SJCRH30 (cell line): ENCODE measurements at regions not wholly inside any gene's neighbourhood (a gene's known extent, or its start where the extent isn't known, plus 50 kb on each side); places are given as distances from the start of the nearest gene placed in this dataset.
A peak's percentile ranks its signal among the peaks of the same experiment; 100 is the strongest.

Source experiments
- DNase-seq, 2 experiments: peaks; one replicate each; pipeline ENCODE4 v3.0.0-alpha.2; 2015 to 2020
- H3K27ac ChIP-seq: fragments of 250-450 bp; sonication (Bioruptor Pico); 2 replicates; pipeline ENCODE4 v1.5.1; 2020; ENCODE audit warnings: mild to moderate bottlenecking, moderate library complexity
- H3K27me3 ChIP-seq: fragments of 250-450 bp; sonication (Bioruptor Pico); 2 replicates; pipeline ENCODE4 v1.5.1; 2020; ENCODE audit warnings: mild to moderate bottlenecking, moderate library complexity
- H3K36me3 ChIP-seq: fragments of 250-450 bp; sonication (Bioruptor Pico); 2 replicates; pipeline ENCODE4 v1.5.1; 2020; ENCODE audit warnings: mild to moderate bottlenecking, moderate library complexity
- H3K4me1 ChIP-seq: fragments of 250-450 bp; sonication (Bioruptor Pico); 2 replicates; pipeline ENCODE4 v1.5.1; 2020; ENCODE audit warnings: mild to moderate bottlenecking, moderate library complexity
- H3K4me3 ChIP-seq: fragments of 250-450 bp; sonication (Bioruptor Pico); 2 replicates; pipeline ENCODE4 v1.5.1; 2020; ENCODE audit warnings: mild to moderate bottlenecking, moderate library complexity
- H3K9me3 ChIP-seq: fragments of 250-450 bp; sonication (Bioruptor Pico); replicated peaks from 2 replicates; pipeline ENCODE4 v1.5.1; 2020; ENCODE audit warnings: mild to moderate bottlenecking, moderate library complexity

DNA sequence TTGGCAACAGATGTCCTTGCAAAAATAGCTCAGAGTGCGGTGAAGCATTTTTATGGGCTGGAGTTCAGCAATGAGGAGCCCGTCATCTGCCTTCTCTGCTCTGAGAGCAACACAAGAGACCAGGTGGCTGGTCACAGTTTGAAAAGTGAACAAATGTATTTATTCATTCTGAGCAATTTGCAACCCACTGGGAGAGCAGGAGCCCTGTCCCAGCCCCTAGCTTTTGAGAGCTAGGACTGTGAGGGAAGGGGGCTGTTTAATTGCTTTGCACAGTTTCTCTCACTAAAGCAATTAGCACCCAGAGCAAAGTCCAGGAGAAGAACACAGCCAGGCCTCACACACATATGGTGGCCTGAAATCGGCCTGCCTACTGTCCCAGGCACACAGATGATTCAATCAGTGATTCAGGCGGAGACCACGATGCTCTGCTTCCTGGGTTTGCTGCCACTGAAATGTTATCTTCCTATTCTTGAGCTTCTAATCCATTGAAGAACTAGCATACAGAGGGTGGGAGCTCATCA is 646.1 kb upstream of the ACVR2A start:
- Histone ChIP-seq H3K9me3 (no peaks in the 10 kb centered on the region), H3K27me3 (no peaks in the 10 kb centered on the region), H3K27ac (peak overlapping the region; percentile 91), H3K36me3 (no peaks in the 10 kb centered on the region), H3K4me1 (peaks cover 25% of the 10 kb centered on the region), H3K4me3 (peak overlapping the region; percentile 35)
- DNase-seq, result peak; percentile 79 to 83

DNA sequence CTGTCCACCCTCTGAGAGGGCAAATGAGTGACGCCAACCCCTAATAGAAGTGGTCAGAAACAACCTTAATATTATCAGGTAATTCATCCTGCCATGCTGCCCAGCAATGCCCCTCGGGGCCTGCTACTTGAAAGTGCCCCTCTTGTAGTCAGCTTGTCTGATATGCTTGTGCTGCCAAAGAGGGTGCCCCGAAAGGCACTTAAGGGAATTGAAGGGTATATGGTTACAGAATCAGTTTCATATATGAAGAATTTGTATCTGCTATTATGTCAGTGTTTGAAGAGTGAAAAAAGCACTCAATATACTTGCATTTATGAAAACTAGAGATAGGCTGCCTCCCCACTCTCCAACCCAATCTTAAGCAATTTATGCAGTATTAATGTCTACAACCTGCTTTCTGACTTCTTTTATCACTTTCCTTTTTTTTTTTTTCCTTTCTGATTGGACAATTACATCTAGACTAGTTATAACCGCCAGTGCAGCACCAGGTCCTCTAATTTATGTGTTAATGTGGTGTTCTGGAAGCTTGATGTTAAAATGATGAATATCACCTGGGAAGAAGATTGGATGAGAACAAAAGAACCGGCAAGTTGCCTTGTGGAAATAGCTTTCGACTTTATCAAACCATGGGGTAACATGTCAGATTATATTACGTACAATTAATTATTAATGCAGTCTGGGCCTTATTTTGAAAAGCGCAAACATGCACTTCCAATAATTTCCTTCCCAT is 646.9 kb upstream of the ACVR2A start:
- H3K4me1 ChIP-seq, result peaks cover 20% of the 10 kb centered on the region
- no peaks in the 10 kb centered on the region for H3K36me3 ChIP-seq
- DNase-seq, result peak; percentile 19 to 44
- no peaks in the 10 kb centered on the region for H3K27me3 ChIP-seq
- no peaks in the 10 kb centered on the region for H3K9me3 ChIP-seq
- peak overlapping the region; percentile 35 for H3K4me3 ChIP-seq
- peak overlapping the region; percentile 91 for H3K27ac ChIP-seq

DNA sequence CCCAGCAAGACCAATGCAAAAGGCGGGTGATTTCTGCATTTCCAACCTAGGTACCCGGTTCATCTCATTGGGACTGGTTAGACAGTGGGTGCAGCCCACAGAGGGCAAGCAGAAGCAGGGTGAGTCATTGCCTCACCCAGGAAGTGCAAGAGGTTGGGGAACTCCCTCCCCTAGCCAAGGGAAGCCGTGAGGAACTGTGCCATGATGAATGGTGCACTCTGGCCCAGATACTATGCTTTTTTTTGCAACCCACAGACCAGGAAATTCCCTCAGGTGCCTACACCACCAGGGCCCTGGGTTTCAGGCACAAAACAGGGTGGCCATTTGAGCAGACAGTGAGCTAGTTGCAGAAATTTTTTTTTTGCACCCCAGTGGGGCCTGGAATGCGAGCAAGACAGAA is 662.6 kb upstream of the ACVR2A start:
- Histone ChIP-seq H3K27me3 (no peaks in the 10 kb centered on the region), H3K36me3 (no peaks in the 10 kb centered on the region), H3K4me1 (no peaks in the 10 kb centered on the region), H3K9me3 (peaks cover 4% of the 10 kb centered on the region; the same call in 1 of the 2 replicates), H3K4me3 (no peak overlapping the region), H3K27ac (no peak overlapping the region)
- DNase-seq, result no peak

DNA sequence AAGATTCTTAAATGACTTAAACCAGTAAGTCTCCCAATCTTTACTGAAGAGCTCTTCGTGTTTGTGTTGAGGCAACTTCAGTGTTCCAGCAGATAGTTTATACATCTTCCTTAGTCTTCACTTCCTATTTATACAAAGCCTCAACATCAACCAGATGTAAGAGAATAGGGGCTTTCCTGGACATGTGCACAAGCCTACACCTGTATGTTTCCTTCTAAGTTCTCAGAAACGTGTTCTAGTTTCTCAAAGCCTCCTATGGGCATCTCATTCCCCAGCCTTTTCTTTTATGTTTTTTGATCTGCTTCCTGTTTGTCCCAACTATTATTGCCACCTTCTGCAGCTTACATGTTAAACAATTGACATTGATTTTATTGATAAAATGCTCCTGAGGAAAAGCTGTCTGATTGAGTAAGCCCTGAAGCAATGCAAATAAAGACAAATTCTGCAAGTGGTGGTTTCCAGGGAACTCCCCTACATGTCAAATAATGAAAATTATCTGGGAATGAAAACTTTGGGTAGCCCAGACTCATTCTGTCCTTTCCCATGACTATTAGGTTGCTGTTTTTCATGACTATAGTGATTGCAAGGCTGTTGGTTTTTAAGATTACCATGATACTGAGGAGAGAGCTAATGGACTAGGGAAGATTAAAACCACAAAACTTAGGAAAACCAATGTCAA is 663.3 kb upstream of the ACVR2A start:
- no peak overlapping the region for H3K27ac ChIP-seq
- no peaks in the 10 kb centered on the region for H3K4me1 ChIP-seq
- H3K4me3 ChIP-seq, result no peak overlapping the region
- DNase-seq, result no peak
- H3K36me3 ChIP-seq, result no peaks in the 10 kb centered on the region
- no peaks in the 10 kb centered on the region for H3K27me3 ChIP-seq
- H3K9me3 ChIP-seq, result peaks cover 4% of the 10 kb centered on the region; the same call in 1 of the 2 replicates

DNA sequence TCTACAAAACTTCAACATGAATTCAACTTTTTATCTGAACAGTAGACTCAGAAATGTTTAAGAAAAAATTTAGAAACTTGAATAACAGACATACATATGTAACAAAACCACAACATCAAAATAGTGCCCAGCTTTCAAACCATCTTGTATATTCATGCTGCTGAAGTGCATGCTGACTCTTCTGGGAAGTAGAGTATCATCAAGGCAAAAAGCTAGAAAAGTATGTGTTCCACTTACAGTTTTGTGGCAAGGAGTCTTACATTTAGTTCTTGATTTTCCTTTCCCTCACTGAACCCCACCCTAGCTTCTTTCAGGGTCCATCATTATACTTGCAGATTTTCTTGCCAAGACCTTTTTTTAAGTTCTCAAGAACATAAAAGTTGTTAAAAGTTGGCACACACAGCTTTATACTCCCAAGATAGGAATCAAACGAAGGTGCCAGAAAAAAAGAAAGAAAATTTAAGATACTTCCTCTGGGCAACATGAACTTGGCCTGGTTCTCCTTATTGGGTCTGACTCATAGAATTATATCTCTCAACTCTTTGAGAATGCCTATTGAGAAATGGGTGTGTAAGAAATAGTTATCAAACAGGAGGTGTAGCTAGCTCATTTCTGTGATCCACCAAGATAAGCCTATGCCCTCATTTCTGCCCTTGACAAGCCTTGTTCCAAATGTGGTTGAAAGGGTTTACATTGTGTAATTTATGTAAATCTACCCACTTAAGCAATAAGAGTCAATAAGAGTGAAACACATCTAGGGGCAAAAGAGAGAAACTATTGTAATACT is 667.6 kb upstream of the ACVR2A start:
- no peak for DNase-seq
- no peak overlapping the region for H3K4me3 ChIP-seq
- no peaks in the 10 kb centered on the region for H3K36me3 ChIP-seq

DNA sequence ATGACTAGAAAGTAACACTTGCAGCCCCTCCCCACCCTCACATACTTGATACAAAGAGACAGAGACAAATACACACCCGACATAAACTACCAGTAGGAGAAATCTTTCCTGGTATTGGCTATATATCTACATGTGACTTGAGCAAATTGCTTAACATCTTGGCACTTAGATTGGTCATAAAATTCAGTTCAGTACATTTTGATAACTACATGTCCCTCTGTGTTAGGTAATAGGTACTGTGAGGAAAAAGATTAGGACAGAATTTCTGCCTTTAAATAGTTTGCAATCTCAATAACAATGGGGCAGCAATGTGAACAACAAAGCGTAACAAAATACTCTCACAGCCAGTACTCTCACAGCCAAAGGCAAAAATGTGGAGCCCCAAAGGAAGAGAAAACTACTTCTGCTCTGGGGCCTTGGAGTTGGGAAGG is 670.0 kb upstream of the ACVR2A start:
- DNase-seq, result no peak
- no peak overlapping the region for H3K4me3 ChIP-seq
- H3K4me1 ChIP-seq, result peaks cover 4% of the 10 kb centered on the region; the same call in 1 of the 2 replicates
- H3K36me3 ChIP-seq, result no peaks in the 10 kb centered on the region
- no peaks in the 10 kb centered on the region for H3K9me3 ChIP-seq
- no peaks in the 10 kb centered on the region for H3K27me3 ChIP-seq
- H3K27ac ChIP-seq, result no peak overlapping the region

More for the DNA sequence above, 667.6 kb upstream of the ACVR2A start:
- H3K27ac ChIP-seq, result no peak overlapping the region
- no peaks in the 10 kb centered on the region for H3K27me3 ChIP-seq
- H3K4me1 ChIP-seq, result peaks cover 3% of the 10 kb centered on the region; the same call in 1 of the 2 replicates
- H3K9me3 ChIP-seq, result no peaks in the 10 kb centered on the region

GRCh38 chr2:147173798-147174197 is 671.0 kb upstream of the ACVR2A start:
- Histone ChIP-seq H3K4me3 (no peak overlapping the region), H3K36me3 (no peaks in the 10 kb centered on the region), H3K27ac (no peak overlapping the region), H3K4me1 (peaks cover 4% of the 10 kb centered on the region; the same call in 1 of the 2 replicates), H3K9me3 (no peaks in the 10 kb centered on the region), H3K27me3 (no peaks in the 10 kb centered on the region)
- no peak for DNase-seq

DNA sequence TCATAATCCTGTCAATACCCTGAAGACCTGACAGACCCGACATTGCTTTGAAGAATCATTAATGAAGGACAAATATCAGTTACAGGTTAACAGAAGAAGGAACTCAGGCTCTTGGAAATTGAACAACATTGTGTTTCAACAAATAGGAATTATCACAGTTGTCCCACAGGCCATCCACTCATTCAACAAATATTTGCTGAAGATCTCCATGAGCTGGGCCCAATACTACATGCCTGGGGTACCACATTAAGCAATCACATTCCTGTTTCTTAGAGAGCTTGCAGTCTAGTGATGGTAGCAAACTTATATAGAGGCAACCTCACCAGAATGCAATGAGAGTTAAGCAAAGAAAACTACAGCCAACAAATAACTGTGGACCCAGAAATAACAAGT is 671.6 kb upstream of the ACVR2A start:
- Histone ChIP-seq H3K9me3 (no peaks in the 10 kb centered on the region), H3K4me3 (no peak overlapping the region), H3K4me1 (peaks cover 4% of the 10 kb centered on the region; the same call in 1 of the 2 replicates), H3K27me3 (no peaks in the 10 kb centered on the region), H3K36me3 (no peaks in the 10 kb centered on the region), H3K27ac (peak overlapping the region; percentile 50)
- no peak for DNase-seq

GRCh38 chr2:147172493-147173188 is 672.2 kb upstream of the ACVR2A start:
- H3K36me3 ChIP-seq, result no peaks in the 10 kb centered on the region
- H3K4me1 ChIP-seq, result peaks cover 4% of the 10 kb centered on the region; the same call in 1 of the 2 replicates
- peak; percentile 60 to 73 for DNase-seq
- H3K27ac ChIP-seq, result peak overlapping the region; percentile 50
- no peaks in the 10 kb centered on the region for H3K9me3 ChIP-seq
- H3K27me3 ChIP-seq, result no peaks in the 10 kb centered on the region
- no peak overlapping the region for H3K4me3 ChIP-seq

GRCh38 chr2:147171941-147172340 is 672.9 kb upstream of the ACVR2A start:
- H3K27ac ChIP-seq, result peak overlapping the region; percentile 50
- H3K4me1 ChIP-seq, result peaks cover 4% of the 10 kb centered on the region; the same call in 1 of the 2 replicates
- no peaks in the 10 kb centered on the region for H3K36me3 ChIP-seq
- no peaks in the 10 kb centered on the region for H3K27me3 ChIP-seq
- DNase-seq, result no peak
- H3K4me3 ChIP-seq, result no peak overlapping the region
- H3K9me3 ChIP-seq, result no peaks in the 10 kb centered on the region

DNA sequence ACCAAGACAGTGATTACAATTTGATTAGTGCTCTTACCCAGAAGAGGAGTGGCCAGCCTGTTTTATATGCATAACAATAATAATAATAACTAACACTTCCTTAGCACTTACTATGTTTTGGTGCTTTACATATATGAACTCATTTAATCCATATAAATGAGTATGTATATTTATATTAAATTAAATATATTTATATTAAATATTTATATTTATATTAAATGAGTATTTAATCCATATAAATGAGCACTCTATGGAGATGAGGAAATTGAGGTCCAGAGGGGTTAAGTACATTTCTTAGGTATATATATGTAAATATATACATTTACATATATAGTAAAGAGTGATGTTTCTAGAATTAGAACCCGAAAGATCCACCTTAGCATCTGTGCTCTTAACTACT is 673.9 kb upstream of the ACVR2A start:
- Histone ChIP-seq H3K36me3 (no peaks in the 10 kb centered on the region), H3K4me1 (peaks cover 4% of the 10 kb centered on the region; the same call in 1 of the 2 replicates), H3K4me3 (no peak overlapping the region), H3K27ac (no peak overlapping the region), H3K27me3 (no peaks in the 10 kb centered on the region), H3K9me3 (no peaks in the 10 kb centered on the region)
- DNase-seq, result no peak

GRCh38 chr2:147165697-147166382 is 679.0 kb upstream of the ACVR2A start:
- DNase-seq, result no peak
- H3K4me3 ChIP-seq, result no peak overlapping the region
- H3K27ac ChIP-seq, result no peak overlapping the region
- no peaks in the 10 kb centered on the region for H3K9me3 ChIP-seq
- no peaks in the 10 kb centered on the region for H3K27me3 ChIP-seq
- no peaks in the 10 kb centered on the region for H3K36me3 ChIP-seq
- no peaks in the 10 kb centered on the region for H3K4me1 ChIP-seq

DNA sequence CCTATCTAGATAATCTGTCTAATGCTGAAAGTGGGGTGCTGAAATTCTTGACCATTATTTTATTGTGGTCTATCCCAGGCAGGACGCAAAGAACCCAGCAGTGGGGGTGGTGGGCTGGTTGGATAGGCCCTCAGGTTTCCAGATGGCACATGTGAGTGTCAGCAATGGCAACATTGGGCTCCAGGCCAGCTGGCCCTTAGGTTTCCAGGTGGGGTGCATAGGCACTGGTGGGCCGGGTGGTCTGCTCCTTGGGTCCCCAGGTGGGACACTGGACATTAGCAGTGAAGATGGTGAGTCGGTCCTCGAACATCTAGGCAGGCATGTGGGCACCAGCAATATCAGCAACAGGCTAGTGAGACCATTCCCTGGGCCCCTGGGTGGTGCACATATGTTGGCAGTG is 680.3 kb upstream of the ACVR2A start:
- H3K4me1 ChIP-seq, result no peaks in the 10 kb centered on the region
- no peak overlapping the region for H3K27ac ChIP-seq
- H3K9me3 ChIP-seq, result no peaks in the 10 kb centered on the region
- no peak overlapping the region for H3K4me3 ChIP-seq
- no peaks in the 10 kb centered on the region for H3K36me3 ChIP-seq
- no peak for DNase-seq
- H3K27me3 ChIP-seq, result no peaks in the 10 kb centered on the region

DNA sequence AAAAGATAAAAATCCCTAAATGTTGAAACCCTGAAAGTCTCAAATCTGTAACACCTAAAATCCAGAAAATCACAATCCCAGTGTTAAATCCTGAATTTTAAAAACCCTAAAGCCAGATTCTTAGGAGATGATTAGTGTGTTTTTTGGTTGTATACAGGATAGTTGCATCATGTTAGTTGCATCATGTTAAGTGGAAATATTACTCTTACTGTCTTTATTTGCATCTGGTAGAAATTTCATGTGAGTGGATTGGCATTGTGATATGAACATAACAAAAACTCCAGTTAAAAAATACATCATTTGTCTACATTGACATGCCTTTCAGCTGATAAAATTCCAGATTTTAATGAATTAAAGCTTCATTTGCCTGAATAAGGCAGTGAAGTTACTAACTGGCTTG is 683.1 kb upstream of the ACVR2A start:
- Histone ChIP-seq H3K4me1 (no peaks in the 10 kb centered on the region), H3K27me3 (no peaks in the 10 kb centered on the region), H3K9me3 (no peaks in the 10 kb centered on the region), H3K36me3 (no peaks in the 10 kb centered on the region), H3K4me3 (no peak overlapping the region), H3K27ac (no peak overlapping the region)
- no peak for DNase-seq
